ENCODE measurements at regions not wholly inside any gene's neighbourhood (a gene's known extent, or its start where the extent isn't known, plus 50 kb on each side); places are given as distances from the start of the nearest gene placed in this dataset.

DNA sequence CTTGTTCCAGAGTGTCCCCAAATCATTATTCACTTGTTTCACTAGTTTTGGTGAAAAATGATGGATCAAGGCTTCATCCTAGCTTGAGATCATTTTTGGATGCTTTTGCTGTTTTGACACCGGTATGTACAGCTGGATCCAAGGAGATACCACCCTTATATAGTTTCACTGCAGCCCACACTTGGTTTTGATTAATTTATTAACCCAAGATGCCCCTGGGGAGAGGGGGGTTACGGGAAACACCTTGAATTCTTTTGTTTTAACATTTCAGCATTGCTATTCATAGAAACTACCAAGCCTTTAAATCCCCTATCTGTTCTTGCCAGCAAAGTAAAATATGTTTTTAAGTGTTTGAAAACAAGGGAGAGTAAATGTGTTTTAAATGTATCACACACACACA is 457.7 kb upstream of the RUNX1 start:
- WGBS, 4 donors = 53 to 65% (median 62%) methylated on average over 2 of the region's 2 CpGs
- H3K36me3 ChIP-seq (replicated peaks in 1 of 2) = no peaks in the 10 kb centered on the region
- no peaks in the 10 kb centered on the region for H3K9me3 ChIP-seq (replicated peaks in 1 of 3)
- H3K4me3 ChIP-seq = no peak overlapping the region
- no peaks in the 10 kb centered on the region for H3K27me3 ChIP-seq
- H3K27ac ChIP-seq = no peak overlapping the region
- intact Hi-C loops (cut with DNase I) = no loop called here
- H3K4me1 ChIP-seq (replicated peaks in 1 of 2) = peaks cover 0 to 6% of the 10 kb centered on the region in 2 donors
- no peak for DNase-seq
- TF ChIP-seq POLR2A (IDR thresholded peaks at IDR 0.05) (no peak), CTCF (IDR thresholded peaks at IDR 0.05) (no peak)

DNA sequence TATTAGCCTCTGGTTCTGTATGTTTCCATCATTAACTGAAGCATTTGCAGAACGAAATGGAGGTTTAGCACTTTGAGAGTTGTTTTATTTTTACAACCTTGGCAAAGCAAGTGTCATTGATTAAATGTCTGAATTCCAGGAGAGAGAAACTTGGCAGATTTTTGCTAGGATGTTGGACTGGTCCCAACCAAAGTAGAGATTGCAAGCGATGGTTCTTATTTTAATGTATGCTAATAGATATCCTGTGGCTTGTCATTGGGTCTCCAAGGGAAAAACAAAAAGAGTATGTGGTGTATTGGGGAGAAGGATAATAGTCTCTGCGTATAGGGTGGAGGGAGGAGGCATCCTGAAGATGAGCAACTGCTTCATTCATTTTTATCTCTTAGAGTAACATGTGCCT is 457.2 kb upstream of the RUNX1 start:
- no peak overlapping the region for H3K4me3 ChIP-seq
- intact Hi-C loops (cut with DNase I) = no loop called here
- no peak overlapping the region for H3K27ac ChIP-seq
- peaks cover 0 to 6% of the 10 kb centered on the region in 2 donors for H3K4me1 ChIP-seq (replicated peaks in 1 of 2)
- H3K36me3 ChIP-seq (replicated peaks in 1 of 2) = no peaks in the 10 kb centered on the region
- no peak for DNase-seq
- no peaks in the 10 kb centered on the region for H3K27me3 ChIP-seq
- TF ChIP-seq POLR2A (IDR thresholded peaks at IDR 0.05) (no peak), CTCF (IDR thresholded peaks at IDR 0.05) (no peak)
- no peaks in the 10 kb centered on the region for H3K9me3 ChIP-seq (replicated peaks in 1 of 3)
- WGBS, 4 donors = 35 to 43% (median 36%) methylated on average over 3 of the region's 3 CpGs

GRCh38 chr21:35504951-35505466 is 455.9 kb upstream of the RUNX1 start:
- WGBS, 4 donors = 57 to 71% (median 66%) methylated on average over 4 to 5 of the region's 5 CpGs
- no peaks in the 10 kb centered on the region for H3K36me3 ChIP-seq (replicated peaks in 1 of 2)
- DNase-seq = no peak
- H3K4me3 ChIP-seq = no peak overlapping the region
- no peak for TF ChIP-seq CTCF (IDR thresholded peaks at IDR 0.05)
- no peak for TF ChIP-seq POLR2A (IDR thresholded peaks at IDR 0.05)
- intact Hi-C loops (cut with DNase I) = no loop called here
- H3K9me3 ChIP-seq (replicated peaks in 1 of 3) = no peaks in the 10 kb centered on the region
- peaks cover 0 to 6% of the 10 kb centered on the region in 2 donors for H3K4me1 ChIP-seq (replicated peaks in 1 of 2)
- H3K27ac ChIP-seq = no peak overlapping the region
- H3K27me3 ChIP-seq = peaks cover 5% of the 10 kb centered on the region

- DNase-seq = no peak
- Histone ChIP-seq H3K9me3 (replicated peaks in 1 of 3) (no peaks in the 10 kb centered on the region), H3K27ac (peak overlapping the region in 1 of 5 donors; percentile 63), H3K36me3 (replicated peaks in 1 of 2) (no peaks in the 10 kb centered on the region), H3K27me3 (peaks cover 5% of the 10 kb centered on the region), H3K4me1 (replicated peaks in 1 of 2) (peaks cover 0 to 6% of the 10 kb centered on the region in 2 donors), H3K4me3 (no peak overlapping the region)
- TF ChIP-seq POLR2A (IDR thresholded peaks at IDR 0.05) (no peak), CTCF (IDR thresholded peaks at IDR 0.05) (no peak)
- WGBS, 4 donors = 34 to 40% (median 38%) methylated on average over 6 of the region's 6 CpGs
- intact Hi-C loops (cut with DNase I) = no loop called here
These were observed 455.2 kb upstream of the RUNX1 start for GRCh38 chr21:35504277-35504676.

All from adrenal gland (tissue), 9 donors.